IMR-90 (cell line): ENCODE measurements at regions not wholly inside any gene's neighbourhood (a gene's known extent, or its start where the extent isn't known, plus 50 kb on each side); places are given as distances from the start of the nearest gene placed in this dataset.

ENCODE experiments used
- ATAC-seq: fragments of 200-7000 bp; cut with Tn5 transposase; 2 replicates; pipeline ENCODE4 v1.9.1; 2020; ENCODE audit warnings: low read depth, mild to moderate bottlenecking, moderate library complexity
- BruUV-seq: library from RNA; stranded (reverse); fragments of 400-500 nt; replicated peaks from 2 replicates; lab custom pipeline; 2021; lab: Mats Ljungman, UMichigan
- CTCF ChIA-PET: fragments of 300-600 bp; formaldehyde crosslinking; extraction: SDS; loops from one replicate; lab custom pipeline; 2021; ENCODE audit warnings: antibody characterized with exemption; lab: Yijun Ruan, JAX
- POLR2A ChIA-PET: fragments of 300-600 bp; sonication (Branson Sonifier 250); formaldehyde crosslinking; loops from one replicate; lab custom pipeline; 2022; ENCODE audit warnings: antibody characterized with exemption; ENCODE audit not compliant: unreplicated experiment; lab: Charles Lee
- DNase-seq: peaks from one replicate; pipeline ENCODE4 v3.0.0; 2013
- H2AFZ ChIP-seq: replicated peaks from 2 replicates; pipeline ENCODE3; 2013; ENCODE audit warnings: low read length, mild to moderate bottlenecking; ENCODE audit not compliant: poor library complexity
- H2AK5ac ChIP-seq: 2 replicates; pipeline ENCODE4 v1.6.1; 2013; ENCODE audit warnings: low read depth, low read length, inconsistent platforms
- H2AK9ac ChIP-seq: replicated peaks from 2 replicates; pipeline ENCODE3; 2013; ENCODE audit warnings: mild to moderate bottlenecking, low read depth, low read length, moderate library complexity; ENCODE audit not compliant: poor library complexity
- H2BK120ac ChIP-seq: 2 replicates; pipeline ENCODE4 v1.6.1; 2013; ENCODE audit warnings: low read depth, low read length, inconsistent platforms
- H2BK15ac ChIP-seq: 3 replicates; pipeline ENCODE4 v1.6.1; 2013; ENCODE audit warnings: low read depth, low read length, inconsistent platforms
- H2BK20ac ChIP-seq: 2 replicates; pipeline ENCODE4 v1.6.1; 2013; ENCODE audit warnings: low read depth, mild to moderate bottlenecking, inconsistent platforms, low read length, moderate library complexity
- H2BK5ac ChIP-seq: 2 replicates; pipeline ENCODE4 v1.6.1; 2013; ENCODE audit warnings: mild to moderate bottlenecking, low read depth, low read length, inconsistent platforms; ENCODE audit not compliant: poor library complexity, severe bottlenecking
- H3K14ac ChIP-seq: replicated peaks from 2 replicates; pipeline ENCODE4 v1.6.1; 2013; ENCODE audit warnings: low read depth, low read length, inconsistent platforms
- H3K18ac ChIP-seq: 2 replicates; pipeline ENCODE4 v1.6.1; 2013; ENCODE audit warnings: low read depth, low read length, control low read depth
- H3K23ac ChIP-seq: 2 replicates; pipeline ENCODE4 v1.6.1; 2013; ENCODE audit warnings: low read depth, low read length, inconsistent platforms
- H3K27ac ChIP-seq: 2 replicates; pipeline ENCODE4 v1.5.1; 2013; ENCODE audit warnings: mild to moderate bottlenecking, control low read depth, low read length; ENCODE audit not compliant: insufficient read depth
- H3K27me3 ChIP-seq: 2 replicates; pipeline ENCODE4 v1.6.1; 2013; ENCODE audit warnings: low read length; ENCODE audit not compliant: control insufficient read depth, insufficient read depth
- H3K36me3 ChIP-seq: 2 replicates; pipeline ENCODE4 v1.6.1; 2013; ENCODE audit warnings: low read length, mixed read lengths; ENCODE audit not compliant: control insufficient read depth, insufficient read depth
- H3K4ac ChIP-seq: 2 replicates; pipeline ENCODE4 v1.6.1; 2013; ENCODE audit warnings: low read depth, low read length, inconsistent platforms
- H3K4me1 ChIP-seq: 2 replicates; pipeline ENCODE4 v1.6.1; 2013; ENCODE audit warnings: low read length, mixed read lengths; ENCODE audit not compliant: control insufficient read depth, insufficient read depth
- H3K4me2 ChIP-seq: 2 replicates; pipeline ENCODE4 v1.6.1; 2013; ENCODE audit warnings: low read depth, mild to moderate bottlenecking, control low read depth, low read length, moderate library complexity
- H3K4me3 ChIP-seq: 2 replicates; pipeline ENCODE4 v1.5.1; 2013; ENCODE audit warnings: low read depth, mild to moderate bottlenecking, control low read depth, low read length, moderate library complexity; ENCODE audit not compliant: insufficient read depth
- H3K56ac ChIP-seq: 2 replicates; pipeline ENCODE4 v1.6.1; 2013; ENCODE audit warnings: low read length, inconsistent platforms; ENCODE audit not compliant: insufficient read depth; ENCODE audit errors: extremely low read depth
- H3K79me1 ChIP-seq, 2 experiments: 2 replicates each; pipeline ENCODE4 v1.6.1; 2013; ENCODE audit warnings: low read length in 2 of 2, inconsistent platforms in 1 of 2, low read depth in 1 of 2
- H3K9ac ChIP-seq: 2 replicates; pipeline ENCODE4 v1.6.1; 2013; ENCODE audit warnings: low read depth, low read length, control low read depth
- H3K9me1 ChIP-seq: 2 replicates; pipeline ENCODE4 v1.6.1; 2013; ENCODE audit warnings: low read length, inconsistent platforms; ENCODE audit not compliant: insufficient read depth
- H3K9me3 ChIP-seq: 2 replicates; pipeline ENCODE4 v1.6.1; 2013; ENCODE audit warnings: low read length; ENCODE audit not compliant: control insufficient read depth, insufficient read depth
- H4K20me1 ChIP-seq: 2 replicates; pipeline ENCODE4 v1.6.1; 2013; ENCODE audit warnings: low read length, inconsistent platforms; ENCODE audit not compliant: insufficient read depth
- H4K5ac ChIP-seq: 2 replicates; pipeline ENCODE4 v1.6.1; 2013; ENCODE audit warnings: mild to moderate bottlenecking, low read depth, low read length, control low read depth
- H4K8ac ChIP-seq, 2 experiments: 2 replicates each; pipeline ENCODE4 v1.6.1; 2013; ENCODE audit warnings: low read depth in 2 of 2, low read length in 2 of 2, control low read depth in 1 of 2, inconsistent platforms in 1 of 2
- H4K91ac ChIP-seq: 2 replicates; pipeline ENCODE4 v1.6.1; 2013; ENCODE audit warnings: low read depth, low read length, inconsistent platforms; ENCODE audit not compliant: insufficient read depth
- MAZ ChIP-seq: IDR thresholded peaks from 2 replicates; pipeline ENCODE4 v1.6.1; 2012; ENCODE audit warnings: low read depth, mild to moderate bottlenecking, low read length, improper control_type of control experiment, moderate library complexity, borderline replicate concordance
- WGBS, 2 experiments: methylation state at CpG; one replicate each; pipeline versions ENCODE4 v1.1.5 to v1.1.7; 2013; ENCODE audit warnings: missing lambda C conversion rate in 2 of 2; ENCODE audit not compliant: insufficient read length in 1 of 2; ENCODE audit errors: extremely low coverage in 2 of 2; 5-methylcytosine and 5-hydroxymethylcytosine counted together
- dilution Hi-C: fragments of 300-500 bp; cut with HindIII; formaldehyde crosslinking; loops from one replicate; pipeline ENCODE4 v1.14.3; 2018; ENCODE audit warnings: low sequenced_read_pairs; ENCODE audit not compliant: unreplicated experiment
- in situ Hi-C: fragments of 300-500 bp; cut with MboI; formaldehyde crosslinking; loops from 3 replicates; pipeline ENCODE4 v1.14.3; 2019; ENCODE audit warnings: low sequenced_read_pairs, inconsistent platforms, mixed read lengths
- intact Hi-C: fragments of 100-400 bp; cut with micrococcal nuclease; formaldehyde crosslinking; loops from 2 replicates; pipeline ENCODE4 v1.10.0; 2022

GRCh38 chr15:49742381-49742780, 121.5 kb downstream of the DTWD1 start:
- Histone ChIP-seq H4K5ac (no peak overlapping the region), H3K79me1 (no peaks in the 10 kb centered on the region), H3K4me1 (no peaks in the 10 kb centered on the region), H3K9me3 (no peaks in the 10 kb centered on the region), H3K23ac (no peak overlapping the region), H3K27ac (no peak overlapping the region), H2BK120ac (no peak overlapping the region), H4K20me1 (no peaks in the 10 kb centered on the region), H3K9me1 (no peaks in the 10 kb centered on the region), H3K27me3 (no peaks in the 10 kb centered on the region), H3K36me3 (no peaks in the 10 kb centered on the region), H3K4me2 (no peak overlapping the region), H2AFZ (no peak overlapping the region), H3K4me3 (no peak overlapping the region), H2AK5ac (no peak overlapping the region), H4K91ac (no peak overlapping the region), H2BK20ac (no peak overlapping the region), H2BK5ac (no peak overlapping the region), H3K18ac (no peak overlapping the region), H3K56ac (no peak overlapping the region), H3K9ac (no peak overlapping the region), H4K8ac (no peak overlapping the region), H3K14ac (no peak overlapping the region), H2AK9ac (no peak overlapping the region), H2BK15ac (no peak overlapping the region), H3K4ac (no peak overlapping the region)
- ATAC-seq = no peak
- dilution Hi-C loops (no loop called here), in situ Hi-C loops (no loop called here), intact Hi-C loops (no loop called here)
- POLR2A ChIA-PET = no interaction called here
- CTCF ChIA-PET = no interaction called here
- 100% methylated on average over 2 of the region's 3 CpGs; no CpG with 5 or more reads in 1 of the 2 experiments for WGBS, 2 experiments
- BruUV-seq = no TSS peak
- no peak for TF ChIP-seq MAZ
- DNase-seq = no peak
